ENCODE measurements at regions not wholly inside any gene's neighbourhood (a gene's known extent, or its start where the extent isn't known, plus 50 kb on each side); places are given as distances from the start of the nearest gene placed in this dataset.

- TF ChIP-seq TAF1 (conservative IDR thresholded peaks at IDR 0.05) (no peak), CTCF (IDR thresholded peaks at IDR 0.05; ENCODE audit: low read depth, low read length, missing input control) (no peak), REST (IDR thresholded peaks at IDR 0.05) (no peak), ATF3 (IDR thresholded peaks at IDR 0.05) (no peak), YY1 (IDR thresholded peaks at IDR 0.05) (no peak), JUND (IDR thresholded peaks at IDR 0.05) (no peak), FOXA1 (IDR thresholded peaks at IDR 0.05) (no peak), MAX (IDR thresholded peaks at IDR 0.05) (no peak), SP1 (IDR thresholded peaks at IDR 0.05) (no peak), RAD21 (IDR thresholded peaks at IDR 0.05) (no peak), ZBTB33 (IDR thresholded peaks at IDR 0.05) (no peak), GABPA (IDR thresholded peaks at IDR 0.05 in 1 of 2, conservative IDR thresholded peaks at IDR 0.05 in 1 of 2) (no peak)
Measured at GRCh38 chr19:30274987-30275386, 97.2 kb upstream of the ZNF536 start.

Data from liver (tissue), 3 donors.